ENCODE measurements at regions not wholly inside any gene's neighbourhood (a gene's known extent, or its start where the extent isn't known, plus 50 kb on each side); places are given as distances from the start of the nearest gene placed in this dataset.

DNA sequence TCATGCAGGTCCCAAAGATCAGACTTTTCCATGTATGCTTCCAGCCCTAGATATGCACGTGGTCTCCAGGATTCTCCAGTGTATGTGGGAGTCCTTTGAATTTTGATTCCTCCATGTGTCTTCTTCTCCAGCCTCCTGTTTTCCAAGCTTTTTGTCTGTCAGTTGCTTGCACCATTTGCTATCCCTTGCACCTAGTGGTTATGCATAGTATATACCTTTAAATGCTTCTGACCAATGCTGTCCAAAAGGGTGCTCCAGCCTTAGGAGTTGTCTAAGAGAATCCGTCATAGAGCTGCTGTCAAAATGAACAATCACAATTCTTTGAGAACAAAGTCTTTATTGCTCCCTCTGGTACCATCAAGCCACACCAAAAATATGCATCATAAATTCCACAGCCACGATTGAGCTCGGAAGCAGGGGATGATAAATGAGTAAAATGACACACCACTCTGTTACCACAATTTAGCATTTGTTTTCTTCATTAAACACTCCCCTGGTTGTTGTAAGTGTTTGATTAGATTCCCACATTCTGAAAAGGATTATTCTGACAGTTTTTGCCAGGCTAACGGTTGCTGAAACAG, 706.2 kb upstream of the GJE1 start:
- DNase-seq (ENCODE audit: low read depth), result no peak
- TF ChIP-seq POLR2A (IDR thresholded peaks at IDR 0.05; ENCODE audit: extremely low read depth, insufficient read length) (no peak), MYC (IDR thresholded peaks at IDR 0.05; ENCODE audit: low read depth, low read length) (no peak), MAX (IDR thresholded peaks at IDR 0.05; ENCODE audit: low read depth, low read length) (no peak)

GRCh38 chr6:141421378-141421777, 711.3 kb upstream of the GJE1 start:
- DNase-seq (ENCODE audit: low read depth), result no peak
- H3K4me3 ChIP-seq (ENCODE audit: low read depth, low read length), result no peak overlapping the region
- no peak for TF ChIP-seq MYC (IDR thresholded peaks at IDR 0.05; ENCODE audit: low read depth, low read length)
- TF ChIP-seq, protein P1, sequence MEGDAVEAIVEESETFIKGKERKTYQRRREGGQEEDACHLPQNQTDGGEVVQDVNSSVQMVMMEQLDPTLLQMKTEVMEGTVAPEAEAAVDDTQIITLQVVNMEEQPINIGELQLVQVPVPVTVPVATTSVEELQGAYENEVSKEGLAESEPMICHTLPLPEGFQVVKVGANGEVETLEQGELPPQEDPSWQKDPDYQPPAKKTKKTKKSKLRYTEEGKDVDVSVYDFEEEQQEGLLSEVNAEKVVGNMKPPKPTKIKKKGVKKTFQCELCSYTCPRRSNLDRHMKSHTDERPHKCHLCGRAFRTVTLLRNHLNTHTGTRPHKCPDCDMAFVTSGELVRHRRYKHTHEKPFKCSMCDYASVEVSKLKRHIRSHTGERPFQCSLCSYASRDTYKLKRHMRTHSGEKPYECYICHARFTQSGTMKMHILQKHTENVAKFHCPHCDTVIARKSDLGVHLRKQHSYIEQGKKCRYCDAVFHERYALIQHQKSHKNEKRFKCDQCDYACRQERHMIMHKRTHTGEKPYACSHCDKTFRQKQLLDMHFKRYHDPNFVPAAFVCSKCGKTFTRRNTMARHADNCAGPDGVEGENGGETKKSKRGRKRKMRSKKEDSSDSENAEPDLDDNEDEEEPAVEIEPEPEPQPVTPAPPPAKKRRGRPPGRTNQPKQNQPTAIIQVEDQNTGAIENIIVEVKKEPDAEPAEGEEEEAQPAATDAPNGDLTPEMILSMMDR (IDR thresholded peaks at IDR 0.05; ENCODE audit: low read depth, low read length), result no peak
- no peak for TF ChIP-seq POLR2A (IDR thresholded peaks at IDR 0.05; ENCODE audit: extremely low read depth, insufficient read length)
- TF ChIP-seq MAX (IDR thresholded peaks at IDR 0.05; ENCODE audit: low read depth, low read length), result no peak

More for the DNA sequence above, 706.2 kb upstream of the GJE1 start:
- H3K4me3 ChIP-seq (ENCODE audit: low read depth, low read length), result no peak overlapping the region

DNA sequence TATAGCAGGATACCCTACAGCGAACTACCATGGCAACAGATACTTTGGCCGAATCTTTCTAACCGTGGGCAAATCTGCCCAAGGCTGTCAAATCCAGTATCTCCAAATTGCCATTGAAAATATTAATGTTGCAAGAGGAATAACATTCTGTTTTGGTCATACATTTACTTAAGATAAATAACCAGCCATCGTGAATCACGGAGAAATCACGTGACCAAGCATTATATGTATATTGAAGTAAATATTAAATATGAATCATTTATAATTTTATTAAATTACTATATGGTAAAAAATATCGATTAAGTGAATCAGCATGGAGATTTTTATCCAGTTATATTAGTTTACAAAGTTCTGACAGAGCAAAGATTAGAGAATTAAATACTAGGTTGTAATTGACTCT, 714.6 kb upstream of the GJE1 start:
- no peak overlapping the region for H3K4me3 ChIP-seq (ENCODE audit: low read depth, low read length)
- TF ChIP-seq, protein P1 (IDR thresholded peaks at IDR 0.05; ENCODE audit: low read depth, low read length), result no peak
- TF ChIP-seq MYC (IDR thresholded peaks at IDR 0.05; ENCODE audit: low read depth, low read length) (no peak), MAX (IDR thresholded peaks at IDR 0.05; ENCODE audit: low read depth, low read length) (no peak), POLR2A (IDR thresholded peaks at IDR 0.05; ENCODE audit: extremely low read depth, insufficient read length) (no peak)
- DNase-seq (ENCODE audit: low read depth), result no peak

GRCh38 chr6:141415896-141416295, 716.8 kb upstream of the GJE1 start:
- DNase-seq (ENCODE audit: low read depth), result no peak
- no peak for TF ChIP-seq POLR2A (IDR thresholded peaks at IDR 0.05; ENCODE audit: extremely low read depth, insufficient read length)
- TF ChIP-seq MYC (IDR thresholded peaks at IDR 0.05; ENCODE audit: low read depth, low read length), result no peak
- no peak for TF ChIP-seq MAX (IDR thresholded peaks at IDR 0.05; ENCODE audit: low read depth, low read length)
- TF ChIP-seq, protein P1 (IDR thresholded peaks at IDR 0.05; ENCODE audit: low read depth, low read length), result no peak
- no peak overlapping the region for H3K4me3 ChIP-seq (ENCODE audit: low read depth, low read length)

DNA sequence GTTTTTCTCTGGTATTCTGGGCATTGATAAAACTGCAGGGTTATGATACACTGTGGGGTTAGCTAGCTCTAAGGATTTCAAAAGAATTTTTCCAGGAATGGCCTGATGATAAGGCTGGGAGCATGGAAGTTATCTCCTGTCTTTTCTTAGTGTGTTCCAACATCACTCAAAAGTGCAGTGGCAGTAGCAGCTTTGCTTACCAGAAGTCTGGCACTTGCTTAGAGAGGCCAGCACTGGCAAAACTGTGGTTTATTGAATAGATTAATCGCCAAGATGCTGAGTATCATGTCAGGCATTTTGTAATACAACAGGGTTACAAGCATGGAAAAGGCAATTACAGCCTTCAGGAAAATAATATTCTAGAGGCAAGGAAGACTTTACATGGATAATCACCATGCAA, 719.5 kb upstream of the GJE1 start:
- TF ChIP-seq MAX (IDR thresholded peaks at IDR 0.05; ENCODE audit: low read depth, low read length), result no peak
- TF ChIP-seq, protein P1 (IDR thresholded peaks at IDR 0.05; ENCODE audit: low read depth, low read length), result no peak
- no peak for TF ChIP-seq MYC (IDR thresholded peaks at IDR 0.05; ENCODE audit: low read depth, low read length)
- TF ChIP-seq POLR2A (IDR thresholded peaks at IDR 0.05; ENCODE audit: extremely low read depth, insufficient read length), result no peak
- no peak for DNase-seq (ENCODE audit: low read depth)
- H3K4me3 ChIP-seq (ENCODE audit: low read depth, low read length), result no peak overlapping the region

- TF ChIP-seq MYC (IDR thresholded peaks at IDR 0.05; ENCODE audit: low read depth, low read length) (no peak), MAX (IDR thresholded peaks at IDR 0.05; ENCODE audit: low read depth, low read length) (no peak), POLR2A (IDR thresholded peaks at IDR 0.05; ENCODE audit: extremely low read depth, insufficient read length) (no peak)
- TF ChIP-seq, protein P1 (IDR thresholded peaks at IDR 0.05; ENCODE audit: low read depth, low read length), result no peak
- H3K4me3 ChIP-seq (ENCODE audit: low read depth, low read length), result no peak overlapping the region
- DNase-seq (ENCODE audit: low read depth), result no peak
Measured at GRCh38 chr6:141406761-141407160, 726.0 kb upstream of the GJE1 start.
